NCI-H1417 treated with DMSO at 0.1 percent for 48 hours (cell line): ENCODE measurements at regions not wholly inside any gene's neighbourhood (a gene's known extent, or its start where the extent isn't known, plus 50 kb on each side); places are given as distances from the start of the nearest gene placed in this dataset.

ENCODE experiments used
- DNase-seq: peaks from one replicate; lab custom pipeline; 2025; lab: John Stamatoyannopoulos, UW

- no peak for DNase-seq
Observed at GRCh38 chr10:91036807-91037411, 116.0 kb upstream of the ANKRD1 start.

GRCh38 chr10:91038971-91039370 is 118.1 kb upstream of the ANKRD1 start:
- DNase-seq, result no peak

- no peak for DNase-seq
Observed at GRCh38 chr10:91040343-91040742, 119.5 kb upstream of the ANKRD1 start.

GRCh38 chr10:91042069-91042468 is 121.2 kb upstream of the ANKRD1 start:
- DNase-seq, result no peak

GRCh38 chr10:91043173-91043910 is 122.5 kb upstream of the ANKRD1 start:
- DNase-seq, result no peak

GRCh38 chr10:91046869-91047268 is 126.0 kb upstream of the ANKRD1 start:
- DNase-seq, result no peak

GRCh38 chr10:91048380-91048779 is 127.5 kb upstream of the ANKRD1 start:
- DNase-seq, result no peak

- no peak for DNase-seq
Observed at GRCh38 chr10:91049296-91049987, 128.6 kb upstream of the ANKRD1 start.

GRCh38 chr10:91049988-91050360 is 129.1 kb upstream of the ANKRD1 start:
- DNase-seq, result no peak

GRCh38 chr10:91050371-91051034 is 129.6 kb upstream of the ANKRD1 start:
- DNase-seq, result no peak

- DNase-seq, result no peak
Observed at GRCh38 chr10:91051829-91052228, 130.9 kb upstream of the ANKRD1 start.

GRCh38 chr10:91054325-91054724 is 133.4 kb upstream of the ANKRD1 start:
- no peak for DNase-seq

- DNase-seq, result no peak
Observed at GRCh38 chr10:91061187-91061586, 140.3 kb upstream of the ANKRD1 start.

- no peak for DNase-seq
Observed at GRCh38 chr10:91061608-91062007, 140.7 kb upstream of the ANKRD1 start.

GRCh38 chr10:91062091-91062490 is 141.2 kb upstream of the ANKRD1 start:
- DNase-seq, result no peak

- no peak for DNase-seq
Observed at GRCh38 chr10:91071786-91072185, 148.7 kb upstream of the PCGF5 start.

GRCh38 chr10:91073286-91073979 is 147.0 kb upstream of the PCGF5 start:
- DNase-seq, result no peak

GRCh38 chr10:91076991-91077548 is 143.4 kb upstream of the PCGF5 start:
- no peak for DNase-seq

GRCh38 chr10:91077549-91078071 is 142.9 kb upstream of the PCGF5 start:
- no peak for DNase-seq

- DNase-seq, result no peak
Observed at GRCh38 chr10:91080776-91081175, 139.7 kb upstream of the PCGF5 start.

- DNase-seq, result no peak
Observed at GRCh38 chr10:91082447-91082846, 138.0 kb upstream of the PCGF5 start.
